SK-N-MC (cell line): ENCODE measurements at regions not wholly inside any gene's neighbourhood (a gene's known extent, or its start where the extent isn't known, plus 50 kb on each side); places are given as distances from the start of the nearest gene placed in this dataset.

Experiments
- EZH2 ChIP-seq: fragments of 200-600 bp; sonication (generic); IDR thresholded peaks from one replicate; pipeline ENCODE4 v1.6.1; 2017; ENCODE audit warnings: antibody characterized with exemption
- POLR2AphosphoS5 ChIP-seq: IDR thresholded peaks from 2 replicates; pipeline ENCODE4 v1.6.1; 2012; ENCODE audit warnings: mild to moderate bottlenecking, low read depth, low read length, borderline replicate concordance

GRCh38 chr3:102979682-102980354, 545.0 kb downstream of the ZPLD1 start:
- TF ChIP-seq EZH2: no peak
- no peak for TF ChIP-seq POLR2AphosphoS5
